GM19455 (cell line): ENCODE measurements at regions not wholly inside any gene's neighbourhood (a gene's known extent, or its start where the extent isn't known, plus 50 kb on each side); places are given as distances from the start of the nearest gene placed in this dataset.
"Not testable (repeated sequence)": the region's sequence is repeated elsewhere in the genome, so short reads cannot be mapped to it uniquely, and the experiment has no call there.

Experiments
- ATAC-seq: cut with Tn5 transposase; IDR thresholded peaks from one replicate; pipeline ENCODE4 v1.9.1; 2021; ENCODE audit not compliant: unreplicated experiment

- peak; percentile 95 for ATAC-seq
These were observed 115.3 kb upstream of the FMN2 start for GRCh38 chr1:239976130-239976968.

- ATAC-seq: no peak
These were observed 114.3 kb upstream of the FMN2 start for GRCh38 chr1:239977416-239977815.

GRCh38 chr1:239979456-239979855 lies 112.2 kb upstream of the FMN2 start:
- no peak for ATAC-seq

- ATAC-seq: no peak
These were observed 108.9 kb upstream of the FMN2 start for GRCh38 chr1:239982762-239983161.

GRCh38 chr1:239985044-239985443 lies 106.6 kb upstream of the FMN2 start:
- ATAC-seq: no peak

- no peak for ATAC-seq
These were observed 104.5 kb upstream of the FMN2 start for GRCh38 chr1:239987103-239987745.

- ATAC-seq: no peak
These were observed 101.7 kb upstream of the FMN2 start for GRCh38 chr1:239989990-239990389.

- not testable (repeated sequence) for ATAC-seq
These were observed 99.1 kb upstream of the FMN2 start for GRCh38 chr1:239992566-239992965.

- no peak for ATAC-seq
These were observed 98.3 kb upstream of the FMN2 start for GRCh38 chr1:239993366-239993765.

- no peak for ATAC-seq
These were observed 96.4 kb upstream of the FMN2 start for GRCh38 chr1:239995281-239995680.

- no peak for ATAC-seq
These were observed 94.5 kb upstream of the FMN2 start for GRCh38 chr1:239997160-239997514.

GRCh38 chr1:239997515-239998311 lies 94.0 kb upstream of the FMN2 start:
- no peak for ATAC-seq

GRCh38 chr1:239998312-239998649 lies 93.4 kb upstream of the FMN2 start:
- ATAC-seq: no peak

GRCh38 chr1:239999170-239999569 lies 92.5 kb upstream of the FMN2 start:
- no peak for ATAC-seq

GRCh38 chr1:240000634-240001033 lies 91.0 kb upstream of the FMN2 start:
- ATAC-seq: no peak

- no peak for ATAC-seq
These were observed 90.4 kb upstream of the FMN2 start for GRCh38 chr1:240001177-240001740.

- ATAC-seq: no peak
These were observed 87.5 kb upstream of the FMN2 start for GRCh38 chr1:240004086-240004749.

GRCh38 chr1:240005997-240006650 lies 85.6 kb upstream of the FMN2 start:
- no peak for ATAC-seq

GRCh38 chr1:240008298-240008697 lies 83.4 kb upstream of the FMN2 start:
- ATAC-seq: no peak

- ATAC-seq: no peak
These were observed 77.6 kb upstream of the FMN2 start for GRCh38 chr1:240014051-240014450.

GRCh38 chr1:240018617-240019016 lies 73.1 kb upstream of the FMN2 start:
- no peak for ATAC-seq
